GM23248 (cell line): ENCODE measurements at regions not wholly inside any gene's neighbourhood (a gene's known extent, or its start where the extent isn't known, plus 50 kb on each side); places are given as distances from the start of the nearest gene placed in this dataset.

Source experiments
- EZH2 ChIP-seq: fragments of 200-600 bp; sonication (generic); IDR thresholded peaks from 2 replicates; pipeline ENCODE4 v1.6.1; 2018; ENCODE audit warnings: antibody characterized with exemption, mild to moderate bottlenecking; ENCODE audit not compliant: insufficient read depth, poor library complexity, severe bottlenecking
- EZH2phosphoT487 ChIP-seq: fragments of 200-600 bp; sonication (generic); IDR thresholded peaks from 2 replicates; pipeline ENCODE4 v1.6.1; 2018; ENCODE audit warnings: antibody characterized with exemption, moderate library complexity, mild to moderate bottlenecking, low read depth; ENCODE audit not compliant: insufficient read depth

GRCh38 chr5:121088341-121088740, 624.2 kb downstream of the PRR16 start:
- TF ChIP-seq EZH2 (no peak), EZH2phosphoT487 (no peak)
